IMR-90 (cell line): ENCODE measurements at regions not wholly inside any gene's neighbourhood (a gene's known extent, or its start where the extent isn't known, plus 50 kb on each side); places are given as distances from the start of the nearest gene placed in this dataset.

Experiments used
- ATAC-seq: fragments of 200-7000 bp; cut with Tn5 transposase; 2 replicates; pipeline ENCODE4 v1.9.1; 2020; ENCODE audit warnings: low read depth, mild to moderate bottlenecking, moderate library complexity
- BruUV-seq: library from RNA; stranded (reverse); fragments of 400-500 nt; replicated peaks from 2 replicates; lab custom pipeline; 2021; lab: Mats Ljungman, UMichigan
- CTCF ChIA-PET: fragments of 300-600 bp; formaldehyde crosslinking; extraction: SDS; loops from one replicate; lab custom pipeline; 2021; ENCODE audit warnings: antibody characterized with exemption; lab: Yijun Ruan, JAX
- POLR2A ChIA-PET: fragments of 300-600 bp; sonication (Branson Sonifier 250); formaldehyde crosslinking; loops from one replicate; lab custom pipeline; 2022; ENCODE audit warnings: antibody characterized with exemption; ENCODE audit not compliant: unreplicated experiment; lab: Charles Lee
- DNase-seq: peaks from one replicate; pipeline ENCODE4 v3.0.0; 2013
- H2AFZ ChIP-seq: replicated peaks from 2 replicates; pipeline ENCODE3; 2013; ENCODE audit warnings: low read length, mild to moderate bottlenecking; ENCODE audit not compliant: poor library complexity
- H2AK5ac ChIP-seq: 2 replicates; pipeline ENCODE4 v1.6.1; 2013; ENCODE audit warnings: low read depth, low read length, inconsistent platforms
- H2AK9ac ChIP-seq: replicated peaks from 2 replicates; pipeline ENCODE3; 2013; ENCODE audit warnings: mild to moderate bottlenecking, low read depth, low read length, moderate library complexity; ENCODE audit not compliant: poor library complexity
- H2BK120ac ChIP-seq: 2 replicates; pipeline ENCODE4 v1.6.1; 2013; ENCODE audit warnings: low read depth, low read length, inconsistent platforms
- H2BK15ac ChIP-seq: 3 replicates; pipeline ENCODE4 v1.6.1; 2013; ENCODE audit warnings: low read depth, low read length, inconsistent platforms
- H2BK20ac ChIP-seq: 2 replicates; pipeline ENCODE4 v1.6.1; 2013; ENCODE audit warnings: low read depth, mild to moderate bottlenecking, inconsistent platforms, low read length, moderate library complexity
- H2BK5ac ChIP-seq: 2 replicates; pipeline ENCODE4 v1.6.1; 2013; ENCODE audit warnings: mild to moderate bottlenecking, low read depth, low read length, inconsistent platforms; ENCODE audit not compliant: poor library complexity, severe bottlenecking
- H3K14ac ChIP-seq: replicated peaks from 2 replicates; pipeline ENCODE4 v1.6.1; 2013; ENCODE audit warnings: low read depth, low read length, inconsistent platforms
- H3K18ac ChIP-seq: 2 replicates; pipeline ENCODE4 v1.6.1; 2013; ENCODE audit warnings: low read depth, low read length, control low read depth
- H3K23ac ChIP-seq: 2 replicates; pipeline ENCODE4 v1.6.1; 2013; ENCODE audit warnings: low read depth, low read length, inconsistent platforms
- H3K27ac ChIP-seq: 2 replicates; pipeline ENCODE4 v1.5.1; 2013; ENCODE audit warnings: mild to moderate bottlenecking, control low read depth, low read length; ENCODE audit not compliant: insufficient read depth
- H3K27me3 ChIP-seq: 2 replicates; pipeline ENCODE4 v1.6.1; 2013; ENCODE audit warnings: low read length; ENCODE audit not compliant: control insufficient read depth, insufficient read depth
- H3K36me3 ChIP-seq: 2 replicates; pipeline ENCODE4 v1.6.1; 2013; ENCODE audit warnings: low read length, mixed read lengths; ENCODE audit not compliant: control insufficient read depth, insufficient read depth
- H3K4ac ChIP-seq: 2 replicates; pipeline ENCODE4 v1.6.1; 2013; ENCODE audit warnings: low read depth, low read length, inconsistent platforms
- H3K4me1 ChIP-seq: 2 replicates; pipeline ENCODE4 v1.6.1; 2013; ENCODE audit warnings: low read length, mixed read lengths; ENCODE audit not compliant: control insufficient read depth, insufficient read depth
- H3K4me2 ChIP-seq: 2 replicates; pipeline ENCODE4 v1.6.1; 2013; ENCODE audit warnings: low read depth, mild to moderate bottlenecking, control low read depth, low read length, moderate library complexity
- H3K4me3 ChIP-seq: 2 replicates; pipeline ENCODE4 v1.5.1; 2013; ENCODE audit warnings: low read depth, mild to moderate bottlenecking, control low read depth, low read length, moderate library complexity; ENCODE audit not compliant: insufficient read depth
- H3K56ac ChIP-seq: 2 replicates; pipeline ENCODE4 v1.6.1; 2013; ENCODE audit warnings: low read length, inconsistent platforms; ENCODE audit not compliant: insufficient read depth; ENCODE audit errors: extremely low read depth
- H3K79me1 ChIP-seq, 2 experiments: 2 replicates each; pipeline ENCODE4 v1.6.1; 2013; ENCODE audit warnings: low read length in 2 of 2, inconsistent platforms in 1 of 2, low read depth in 1 of 2
- H3K9ac ChIP-seq: 2 replicates; pipeline ENCODE4 v1.6.1; 2013; ENCODE audit warnings: low read depth, low read length, control low read depth
- H3K9me1 ChIP-seq: 2 replicates; pipeline ENCODE4 v1.6.1; 2013; ENCODE audit warnings: low read length, inconsistent platforms; ENCODE audit not compliant: insufficient read depth
- H3K9me3 ChIP-seq: 2 replicates; pipeline ENCODE4 v1.6.1; 2013; ENCODE audit warnings: low read length; ENCODE audit not compliant: control insufficient read depth, insufficient read depth
- H4K20me1 ChIP-seq: 2 replicates; pipeline ENCODE4 v1.6.1; 2013; ENCODE audit warnings: low read length, inconsistent platforms; ENCODE audit not compliant: insufficient read depth
- H4K5ac ChIP-seq: 2 replicates; pipeline ENCODE4 v1.6.1; 2013; ENCODE audit warnings: mild to moderate bottlenecking, low read depth, low read length, control low read depth
- H4K8ac ChIP-seq, 2 experiments: 2 replicates each; pipeline ENCODE4 v1.6.1; 2013; ENCODE audit warnings: low read depth in 2 of 2, low read length in 2 of 2, control low read depth in 1 of 2, inconsistent platforms in 1 of 2
- H4K91ac ChIP-seq: 2 replicates; pipeline ENCODE4 v1.6.1; 2013; ENCODE audit warnings: low read depth, low read length, inconsistent platforms; ENCODE audit not compliant: insufficient read depth
- CEBPB ChIP-seq: IDR thresholded peaks from 2 replicates; pipeline ENCODE4 v1.6.1; 2012; ENCODE audit warnings: low read depth, low read length, improper control_type of control experiment
- CHD1 ChIP-seq: IDR thresholded peaks from 2 replicates; pipeline ENCODE4 v1.6.1; 2012; ENCODE audit warnings: low read depth, low read length, improper control_type of control experiment
- MAFK ChIP-seq: IDR thresholded peaks from 2 replicates; pipeline ENCODE4 v1.6.1; 2012; ENCODE audit warnings: low read depth, low read length, improper control_type of control experiment
- POLR2A ChIP-seq: IDR thresholded peaks from 2 replicates; pipeline ENCODE4 v1.6.1; 2012; ENCODE audit warnings: mild to moderate bottlenecking, low read depth, low read length
- WGBS, 2 experiments: methylation state at CpG; one replicate each; pipeline versions ENCODE4 v1.1.5 to v1.1.7; 2013; ENCODE audit warnings: missing lambda C conversion rate in 2 of 2; ENCODE audit not compliant: insufficient read length in 1 of 2; ENCODE audit errors: extremely low coverage in 2 of 2; 5-methylcytosine and 5-hydroxymethylcytosine counted together
- dilution Hi-C: fragments of 300-500 bp; cut with HindIII; formaldehyde crosslinking; loops from one replicate; pipeline ENCODE4 v1.14.3; 2018; ENCODE audit warnings: low sequenced_read_pairs; ENCODE audit not compliant: unreplicated experiment
- in situ Hi-C: fragments of 300-500 bp; cut with MboI; formaldehyde crosslinking; loops from 3 replicates; pipeline ENCODE4 v1.14.3; 2019; ENCODE audit warnings: low sequenced_read_pairs, inconsistent platforms, mixed read lengths
- intact Hi-C: fragments of 100-400 bp; cut with micrococcal nuclease; formaldehyde crosslinking; loops from 2 replicates; pipeline ENCODE4 v1.10.0; 2022

- Histone ChIP-seq H2BK120ac (no peak overlapping the region), H3K4me2 (no peak overlapping the region), H2BK15ac (no peak overlapping the region), H3K56ac (no peak overlapping the region), H3K9me1 (no peaks in the 10 kb centered on the region), H3K9ac (no peak overlapping the region), H4K91ac (no peak overlapping the region), H3K4ac (no peak overlapping the region), H3K14ac (no peak overlapping the region), H2AFZ (no peak overlapping the region), H2BK20ac (no peak overlapping the region), H3K9me3 (no peaks in the 10 kb centered on the region), H3K4me3 (no peak overlapping the region), H2BK5ac (no peak overlapping the region), H3K23ac (no peak overlapping the region), H4K5ac (no peak overlapping the region), H3K4me1 (no peaks in the 10 kb centered on the region), H3K79me1 (no peaks in the 10 kb centered on the region), H2AK9ac (no peak overlapping the region), H4K8ac (no peak overlapping the region), H3K18ac (no peak overlapping the region), H3K27me3 (no peaks in the 10 kb centered on the region), H3K36me3 (no peaks in the 10 kb centered on the region), H2AK5ac (no peak overlapping the region), H3K27ac (no peak overlapping the region), H4K20me1 (no peaks in the 10 kb centered on the region)
- ChIA-PET POLR2A (no interaction called here), CTCF (no interaction called here)
- dilution Hi-C loops (no loop called here), intact Hi-C loops (no loop called here), in situ Hi-C loops (no loop called here)
- DNase-seq (no peak), ATAC-seq (no peak)
- TF ChIP-seq POLR2A, result no peak
- TF ChIP-seq CHD1, result no peak
- TF ChIP-seq CEBPB, result no peak
- TF ChIP-seq MAFK, result no peak
- BruUV-seq, result no TSS peak
- WGBS, 2 experiments, result 13% methylated on average over 1 of the region's 8 CpGs; no CpG with 5 or more reads in 1 of the 2 experiments
These were observed 88.2 kb downstream of the GLUD2 start for GRCh38 chrX:121135488-121136207.
